ENCODE measurements at regions not wholly inside any gene's neighbourhood (a gene's known extent, or its start where the extent isn't known, plus 50 kb on each side); places are given as distances from the start of the nearest gene placed in this dataset.
"Not testable (repeated sequence)": the region's sequence is repeated elsewhere in the genome, so short reads cannot be mapped to it uniquely, and the experiment has no call there.

- not testable (repeated sequence) for H3K4me3 Mint-ChIP-seq; H3K27me3 Mint-ChIP-seq (ENCODE audit: low read depth); H3K27ac Mint-ChIP-seq; H3K36me3 Mint-ChIP-seq (ENCODE audit: low read depth); H3K4me1 Mint-ChIP-seq; H3K9me3 Mint-ChIP-seq
These were observed 194.3 kb downstream of the SPATA31A6 start for GRCh38 chr9:42377530-42378417.

GRCh38 chr9:42378418-42378815 is 195.0 kb downstream of the SPATA31A6 start:
- Mint-ChIP-seq H3K27ac (no peak overlapping the region), H3K27me3 (ENCODE audit: low read depth) (no peaks in the 10 kb centered on the region), H3K4me1 (no peaks in the 10 kb centered on the region), H3K36me3 (ENCODE audit: low read depth) (no peaks in the 10 kb centered on the region), H3K9me3 (peaks cover 2% of the 10 kb centered on the region), H3K4me3 (no peak overlapping the region)
- TF ChIP-seq CTCF (IDR thresholded peaks at IDR 0.05; ENCODE audit: unreplicated experiment in 3 of 3): no peak

GRCh38 chr9:42379602-42380001 is 196.1 kb downstream of the SPATA31A6 start:
- not testable (repeated sequence) for H3K27me3 Mint-ChIP-seq (ENCODE audit: low read depth); H3K27ac Mint-ChIP-seq; H3K36me3 Mint-ChIP-seq (ENCODE audit: low read depth); H3K4me1 Mint-ChIP-seq; H3K4me3 Mint-ChIP-seq; H3K9me3 Mint-ChIP-seq

- not testable (repeated sequence) for H3K36me3 Mint-ChIP-seq (ENCODE audit: low read depth); H3K27me3 Mint-ChIP-seq (ENCODE audit: low read depth); H3K9me3 Mint-ChIP-seq; H3K4me1 Mint-ChIP-seq; H3K27ac Mint-ChIP-seq; H3K4me3 Mint-ChIP-seq
These were observed 201.1 kb downstream of the SPATA31A6 start for GRCh38 chr9:42384585-42384984.

- not testable (repeated sequence) for H3K27ac Mint-ChIP-seq; H3K27me3 Mint-ChIP-seq (ENCODE audit: low read depth); H3K9me3 Mint-ChIP-seq; H3K36me3 Mint-ChIP-seq (ENCODE audit: low read depth); H3K4me1 Mint-ChIP-seq; H3K4me3 Mint-ChIP-seq
These were observed 202.2 kb downstream of the SPATA31A6 start for GRCh38 chr9:42385574-42386120.

GRCh38 chr9:42386477-42386876 is 203.0 kb downstream of the SPATA31A6 start:
- no peaks in the 10 kb centered on the region for H3K36me3 Mint-ChIP-seq (ENCODE audit: low read depth)
- H3K27ac Mint-ChIP-seq: no peak overlapping the region
- no peaks in the 10 kb centered on the region for H3K4me1 Mint-ChIP-seq
- no peak overlapping the region for H3K4me3 Mint-ChIP-seq
- H3K9me3 Mint-ChIP-seq: no peaks in the 10 kb centered on the region
- no peaks in the 10 kb centered on the region for H3K27me3 Mint-ChIP-seq (ENCODE audit: low read depth)
- no peak for TF ChIP-seq CTCF (IDR thresholded peaks at IDR 0.05; ENCODE audit: unreplicated experiment in 3 of 3)

GRCh38 chr9:42388146-42388690 is 204.8 kb downstream of the SPATA31A6 start:
- TF ChIP-seq CTCF (IDR thresholded peaks at IDR 0.05; ENCODE audit: unreplicated experiment in 3 of 3): no peak
- Mint-ChIP-seq H3K27ac (no peak overlapping the region), H3K4me3 (no peak overlapping the region), H3K36me3 (ENCODE audit: low read depth) (no peaks in the 10 kb centered on the region), H3K4me1 (no peaks in the 10 kb centered on the region), H3K27me3 (ENCODE audit: low read depth) (no peaks in the 10 kb centered on the region), H3K9me3 (no peaks in the 10 kb centered on the region)

- no peak overlapping the region for H3K27ac Mint-ChIP-seq
- no peaks in the 10 kb centered on the region for H3K9me3 Mint-ChIP-seq
- H3K4me3 Mint-ChIP-seq: no peak overlapping the region
- no peak for TF ChIP-seq CTCF (IDR thresholded peaks at IDR 0.05; ENCODE audit: unreplicated experiment in 3 of 3)
- no peaks in the 10 kb centered on the region for H3K27me3 Mint-ChIP-seq (ENCODE audit: low read depth)
- H3K36me3 Mint-ChIP-seq (ENCODE audit: low read depth): no peaks in the 10 kb centered on the region
- H3K4me1 Mint-ChIP-seq: no peaks in the 10 kb centered on the region
These were observed 205.4 kb downstream of the SPATA31A6 start for GRCh38 chr9:42388846-42389245.

- H3K27me3 Mint-ChIP-seq (ENCODE audit: low read depth); H3K9me3 Mint-ChIP-seq; H3K36me3 Mint-ChIP-seq (ENCODE audit: low read depth); H3K4me1 Mint-ChIP-seq; H3K27ac Mint-ChIP-seq; H3K4me3 Mint-ChIP-seq: not testable (repeated sequence)
These were observed 209.5 kb downstream of the SPATA31A6 start for GRCh38 chr9:42392773-42393455.
